ENCODE measurements at regions not wholly inside any gene's neighbourhood (a gene's known extent, or its start where the extent isn't known, plus 50 kb on each side); places are given as distances from the start of the nearest gene placed in this dataset.

GRCh38 chr7:41098402-41098801, 604.5 kb downstream of the INHBA start:
- DNase-seq (ENCODE audit: insufficient read length, low spot score) (no peak), FAIRE-seq (no peak)
- TF ChIP-seq, protein P1, sequence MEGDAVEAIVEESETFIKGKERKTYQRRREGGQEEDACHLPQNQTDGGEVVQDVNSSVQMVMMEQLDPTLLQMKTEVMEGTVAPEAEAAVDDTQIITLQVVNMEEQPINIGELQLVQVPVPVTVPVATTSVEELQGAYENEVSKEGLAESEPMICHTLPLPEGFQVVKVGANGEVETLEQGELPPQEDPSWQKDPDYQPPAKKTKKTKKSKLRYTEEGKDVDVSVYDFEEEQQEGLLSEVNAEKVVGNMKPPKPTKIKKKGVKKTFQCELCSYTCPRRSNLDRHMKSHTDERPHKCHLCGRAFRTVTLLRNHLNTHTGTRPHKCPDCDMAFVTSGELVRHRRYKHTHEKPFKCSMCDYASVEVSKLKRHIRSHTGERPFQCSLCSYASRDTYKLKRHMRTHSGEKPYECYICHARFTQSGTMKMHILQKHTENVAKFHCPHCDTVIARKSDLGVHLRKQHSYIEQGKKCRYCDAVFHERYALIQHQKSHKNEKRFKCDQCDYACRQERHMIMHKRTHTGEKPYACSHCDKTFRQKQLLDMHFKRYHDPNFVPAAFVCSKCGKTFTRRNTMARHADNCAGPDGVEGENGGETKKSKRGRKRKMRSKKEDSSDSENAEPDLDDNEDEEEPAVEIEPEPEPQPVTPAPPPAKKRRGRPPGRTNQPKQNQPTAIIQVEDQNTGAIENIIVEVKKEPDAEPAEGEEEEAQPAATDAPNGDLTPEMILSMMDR (IDR thresholded peaks at IDR 0.05; ENCODE audit: insufficient read depth, missing control alignments): no peak

- DNase-seq (ENCODE audit: insufficient read length, low spot score): no peak
- FAIRE-seq: no peak
- TF ChIP-seq, protein P1 (IDR thresholded peaks at IDR 0.05; ENCODE audit: insufficient read depth, missing control alignments): no peak
Observed at GRCh38 chr7:41097501-41097900, 605.4 kb downstream of the INHBA start.

GRCh38 chr7:41096917-41097316, 606.0 kb downstream of the INHBA start:
- TF ChIP-seq, protein P1 (IDR thresholded peaks at IDR 0.05; ENCODE audit: insufficient read depth, missing control alignments): no peak
- FAIRE-seq: no peak
- DNase-seq (ENCODE audit: insufficient read length, low spot score): no peak

GRCh38 chr7:41093141-41093540, 609.7 kb downstream of the INHBA start:
- no peak for FAIRE-seq

GRCh38 chr7:41085244-41085643, 617.6 kb downstream of the INHBA start:
- FAIRE-seq: no peak
- TF ChIP-seq, protein P1 (IDR thresholded peaks at IDR 0.05; ENCODE audit: insufficient read depth, missing control alignments): no peak
- no peak for DNase-seq (ENCODE audit: insufficient read length, low spot score)

More at GRCh38 chr7:41093141-41093540, 609.7 kb downstream of the INHBA start:
- DNase-seq (ENCODE audit: insufficient read length, low spot score): no peak
- TF ChIP-seq, protein P1 (IDR thresholded peaks at IDR 0.05; ENCODE audit: insufficient read depth, missing control alignments): no peak

DNA sequence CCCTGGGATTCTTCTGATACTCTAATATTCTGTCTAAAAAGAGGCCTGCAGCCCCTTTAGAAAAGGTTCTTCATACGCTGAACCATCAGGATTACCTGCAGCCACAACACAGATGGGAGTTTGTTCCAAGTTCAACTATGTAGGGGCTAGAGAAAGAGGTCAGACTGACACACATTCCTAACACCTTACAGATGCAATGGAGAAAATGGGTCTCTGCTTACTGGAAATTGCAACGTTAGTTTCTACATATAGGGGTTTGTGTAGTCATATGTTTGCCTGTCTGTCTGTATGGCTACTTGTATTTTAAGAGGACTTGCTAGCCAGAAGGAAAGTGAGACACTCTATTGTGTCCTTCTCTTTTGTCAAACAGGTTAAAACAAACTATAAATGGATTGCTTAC, 618.5 kb downstream of the INHBA start:
- FAIRE-seq (no peak), DNase-seq (ENCODE audit: insufficient read length, low spot score) (no peak)
- TF ChIP-seq, protein P1 (IDR thresholded peaks at IDR 0.05; ENCODE audit: insufficient read depth, missing control alignments): no peak

GRCh38 chr7:41069635-41070034, 633.3 kb downstream of the INHBA start:
- FAIRE-seq: no peak
- DNase-seq (ENCODE audit: insufficient read length, low spot score): no peak
- TF ChIP-seq, protein P1 (IDR thresholded peaks at IDR 0.05; ENCODE audit: insufficient read depth, missing control alignments): no peak

All from D721Med (cell line).